PC-9 (cell line): ENCODE measurements at regions not wholly inside any gene's neighbourhood (a gene's known extent, or its start where the extent isn't known, plus 50 kb on each side); places are given as distances from the start of the nearest gene placed in this dataset.

Experiments
- BruUV-seq: library from RNA; stranded (reverse); fragments of 400-500 nt; replicated peaks from 2 replicates; lab custom pipeline; 2021; lab: Mats Ljungman, UMichigan
- CTCF ChIA-PET: fragments of 300-600 bp; sonication (Branson Sonifier 250); formaldehyde crosslinking; loops from one replicate; lab custom pipeline; 2022; ENCODE audit warnings: antibody characterized with exemption; lab: Charles Lee
- POLR2A ChIA-PET: fragments of 300-600 bp; sonication (Branson Sonifier 250); formaldehyde crosslinking; loops from one replicate; lab custom pipeline; 2022; ENCODE audit warnings: antibody characterized with exemption; ENCODE audit not compliant: unreplicated experiment; lab: Charles Lee
- DNase-seq, 2 experiments: peaks; one replicate each; pipeline versions ENCODE4 v3.0.0 to v3.0.0-alpha.2; 2015 to 2022; ENCODE audit warnings: mixed read lengths in 1 of 2
- H2AFZ ChIP-seq: fragments of 200-600 bp; sonication (generic); 2 replicates; pipeline ENCODE4 v1.8.1; 2017; ENCODE audit warnings: antibody characterized with exemption
- H3F3A ChIP-seq: fragments of 200-600 bp; sonication (generic); 2 replicates; pipeline ENCODE4 v1.8.1; 2017; ENCODE audit warnings: antibody characterized with exemption, mild to moderate bottlenecking, low read depth; ENCODE audit not compliant: insufficient read depth
- H3K27ac ChIP-seq: fragments of 200-600 bp; sonication (generic); 2 replicates; pipeline ENCODE4 v1.6.1; 2016; ENCODE audit warnings: mixed run types
- H3K27me3 ChIP-seq: fragments of 200-600 bp; sonication (generic); 2 replicates; pipeline ENCODE4 v1.6.1; 2016; ENCODE audit warnings: low read depth, mixed run types; ENCODE audit not compliant: insufficient read depth
- H3K36me3 ChIP-seq: fragments of 200-600 bp; sonication (generic); 2 replicates; pipeline ENCODE4 v1.6.1; 2016; ENCODE audit warnings: low read depth, mixed run types
- H3K4me1 ChIP-seq: fragments of 200-600 bp; sonication (generic); replicated peaks from 2 replicates; pipeline ENCODE4 v1.6.1; 2016; ENCODE audit warnings: mixed run types; ENCODE audit not compliant: insufficient read depth
- H3K4me2 ChIP-seq: fragments of 200-600 bp; sonication (generic); 2 replicates; pipeline ENCODE4 v1.6.1; 2017; ENCODE audit warnings: mixed run types
- H3K4me3 ChIP-seq: fragments of 200-600 bp; sonication (generic); 2 replicates; pipeline ENCODE4 v1.6.1; 2016; ENCODE audit warnings: mixed run types
- H3K79me2 ChIP-seq: fragments of 200-600 bp; sonication (generic); 2 replicates; pipeline ENCODE4 v1.6.1; 2017; ENCODE audit warnings: low read depth, mixed run types
- H3K9me2 ChIP-seq: fragments of 200-600 bp; sonication (generic); 2 replicates; pipeline ENCODE4 v1.8.1; 2017; ENCODE audit warnings: mild to moderate bottlenecking; ENCODE audit not compliant: insufficient read depth
- H3K9me3 ChIP-seq: fragments of 200-600 bp; sonication (generic); 2 replicates; pipeline ENCODE4 v1.8.1; 2016; ENCODE audit warnings: low read depth; ENCODE audit not compliant: insufficient read depth
- H4K20me1 ChIP-seq: fragments of 200-600 bp; sonication (generic); 2 replicates; pipeline ENCODE4 v1.8.1; 2017; ENCODE audit not compliant: insufficient read depth
- EZH2 ChIP-seq: fragments of 200-600 bp; sonication (generic); IDR thresholded peaks from 2 replicates; pipeline ENCODE4 v1.8.0; 2017; ENCODE audit warnings: antibody characterized with exemption, low read depth
- intact Hi-C: fragments of 100-400 bp; cut with micrococcal nuclease; formaldehyde crosslinking; loops from one replicate; pipeline ENCODE4 v1.10.0; 2022; ENCODE audit not compliant: unreplicated experiment
- TF ChIP-seq, protein P1 (sequence below): fragments of 200-600 bp; sonication (generic); conservative IDR thresholded peaks from 2 replicates; pipeline ENCODE4 v1.6.1; 2017; ENCODE audit warnings: mixed run types, antibody characterized with exemption, mild to moderate bottlenecking, moderate library complexity

DNA sequence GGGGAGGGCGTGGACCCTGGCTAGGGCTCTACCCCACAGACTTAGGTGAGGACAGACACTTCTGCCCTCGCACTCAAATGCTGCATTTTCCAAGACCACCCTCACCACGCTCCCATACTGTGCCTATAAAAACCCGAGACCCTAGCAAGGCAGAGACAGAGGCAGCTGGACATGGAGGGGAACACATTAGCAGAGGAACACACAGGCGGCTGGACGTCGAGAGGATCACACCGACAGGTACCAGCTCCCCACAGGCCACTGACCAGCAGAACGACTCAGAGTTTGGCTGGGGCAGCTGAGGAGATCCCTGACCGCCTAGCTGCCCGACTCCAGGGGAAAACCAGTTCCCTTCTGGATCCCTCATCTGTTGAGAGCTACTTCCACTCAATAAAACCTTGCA is 338.2 kb upstream of the SMIM30 start:
- POLR2A ChIA-PET: no interaction called here
- Histone ChIP-seq H2AFZ (no peak overlapping the region), H3F3A (no peaks in the 10 kb centered on the region), H3K79me2 (no peaks in the 10 kb centered on the region), H3K27ac (no peak overlapping the region), H3K4me2 (no peak overlapping the region), H3K9me2 (no peaks in the 10 kb centered on the region), H3K27me3 (no peaks in the 10 kb centered on the region), H3K36me3 (no peaks in the 10 kb centered on the region), H3K9me3 (no peaks in the 10 kb centered on the region), H3K4me3 (no peak overlapping the region), H3K4me1 (no peaks in the 10 kb centered on the region), H4K20me1 (no peaks in the 10 kb centered on the region)
- intact Hi-C loops: no loop called here
- TF ChIP-seq EZH2: no peak
- TF ChIP-seq, protein P1, sequence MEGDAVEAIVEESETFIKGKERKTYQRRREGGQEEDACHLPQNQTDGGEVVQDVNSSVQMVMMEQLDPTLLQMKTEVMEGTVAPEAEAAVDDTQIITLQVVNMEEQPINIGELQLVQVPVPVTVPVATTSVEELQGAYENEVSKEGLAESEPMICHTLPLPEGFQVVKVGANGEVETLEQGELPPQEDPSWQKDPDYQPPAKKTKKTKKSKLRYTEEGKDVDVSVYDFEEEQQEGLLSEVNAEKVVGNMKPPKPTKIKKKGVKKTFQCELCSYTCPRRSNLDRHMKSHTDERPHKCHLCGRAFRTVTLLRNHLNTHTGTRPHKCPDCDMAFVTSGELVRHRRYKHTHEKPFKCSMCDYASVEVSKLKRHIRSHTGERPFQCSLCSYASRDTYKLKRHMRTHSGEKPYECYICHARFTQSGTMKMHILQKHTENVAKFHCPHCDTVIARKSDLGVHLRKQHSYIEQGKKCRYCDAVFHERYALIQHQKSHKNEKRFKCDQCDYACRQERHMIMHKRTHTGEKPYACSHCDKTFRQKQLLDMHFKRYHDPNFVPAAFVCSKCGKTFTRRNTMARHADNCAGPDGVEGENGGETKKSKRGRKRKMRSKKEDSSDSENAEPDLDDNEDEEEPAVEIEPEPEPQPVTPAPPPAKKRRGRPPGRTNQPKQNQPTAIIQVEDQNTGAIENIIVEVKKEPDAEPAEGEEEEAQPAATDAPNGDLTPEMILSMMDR: no peak
- DNase-seq: no peak
- BruUV-seq: no TSS peak
- CTCF ChIA-PET: no interaction called here

DNA sequence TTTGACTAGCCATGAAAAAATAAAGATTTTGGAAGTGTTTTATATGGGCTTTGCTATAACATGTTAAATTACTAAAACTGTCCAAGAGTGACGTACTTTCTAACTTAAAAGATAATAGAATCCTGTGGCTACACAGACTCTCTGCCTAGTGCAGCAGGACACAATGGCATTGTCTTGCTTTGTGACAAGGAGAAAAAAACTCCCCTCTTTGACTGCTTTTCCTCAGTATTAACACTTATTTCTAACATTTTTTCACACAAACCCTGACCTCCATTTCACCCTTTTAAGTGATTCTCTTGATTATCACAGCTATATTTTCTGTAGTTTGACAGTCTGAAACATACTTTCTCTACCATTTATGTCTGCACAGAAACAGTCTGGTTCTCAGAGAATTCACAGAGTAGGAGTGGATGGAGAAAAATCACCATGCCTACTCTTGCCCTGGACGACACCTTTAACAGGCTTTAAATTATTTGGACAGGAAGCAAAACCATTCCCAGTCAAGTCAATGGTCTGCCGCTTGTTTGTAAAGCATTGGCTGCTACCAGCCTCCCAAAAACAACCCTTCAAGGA is 336.3 kb upstream of the SMIM30 start:
- no peaks in the 10 kb centered on the region for H3K36me3 ChIP-seq
- TF ChIP-seq EZH2: no peak
- TF ChIP-seq, protein P1: no peak
- H3K79me2 ChIP-seq: no peaks in the 10 kb centered on the region
- no peaks in the 10 kb centered on the region for H3K27me3 ChIP-seq
- no TSS peak for BruUV-seq
- no peaks in the 10 kb centered on the region for H3K9me2 ChIP-seq
- ChIA-PET CTCF (interaction anchor here (0.5 kb wide), 1 partner anchor 30 kb away, joined by 3 read pairs; no protein-coding TSS in a partner anchor), POLR2A (no interaction called here)
- H2AFZ ChIP-seq: no peak overlapping the region
- no peak for DNase-seq
- H3K27ac ChIP-seq: no peak overlapping the region
- H3K4me3 ChIP-seq: no peak overlapping the region
- no peaks in the 10 kb centered on the region for H3K4me1 ChIP-seq
- intact Hi-C loops: no loop called here
- no peaks in the 10 kb centered on the region for H3F3A ChIP-seq
- H3K9me3 ChIP-seq: no peaks in the 10 kb centered on the region
- no peak overlapping the region for H3K4me2 ChIP-seq
- H4K20me1 ChIP-seq: no peaks in the 10 kb centered on the region

DNA sequence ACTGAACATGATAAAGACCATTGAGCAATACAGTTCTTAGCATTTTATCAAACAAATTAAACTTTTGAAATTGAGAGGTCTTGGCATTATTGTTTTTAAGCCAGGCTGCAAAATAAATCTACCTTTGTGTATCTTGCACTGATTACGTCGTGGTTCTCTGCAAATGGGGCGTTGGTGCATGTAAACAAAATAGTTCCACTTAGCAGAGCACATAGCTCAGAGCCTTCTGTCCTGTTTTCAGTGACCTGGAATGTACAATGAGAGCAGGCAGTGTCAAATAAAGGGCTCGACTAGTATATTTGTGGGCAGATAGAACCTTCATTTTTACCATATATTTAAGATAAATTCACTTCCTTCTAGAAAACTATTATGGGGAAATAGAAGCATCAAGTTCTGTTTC is 333.9 kb upstream of the SMIM30 start:
- Histone ChIP-seq H2AFZ (no peak overlapping the region), H3K4me1 (no peaks in the 10 kb centered on the region), H3K79me2 (no peaks in the 10 kb centered on the region), H3K27me3 (no peaks in the 10 kb centered on the region), H3K36me3 (no peaks in the 10 kb centered on the region), H3K27ac (no peak overlapping the region), H4K20me1 (no peaks in the 10 kb centered on the region), H3K4me3 (no peak overlapping the region), H3K4me2 (no peak overlapping the region), H3K9me3 (no peaks in the 10 kb centered on the region), H3K9me2 (no peaks in the 10 kb centered on the region), H3F3A (no peaks in the 10 kb centered on the region)
- POLR2A ChIA-PET: no interaction called here
- DNase-seq: no peak
- TF ChIP-seq, protein P1: no peak
- no TSS peak for BruUV-seq
- CTCF ChIA-PET: no interaction called here
- intact Hi-C loops: no loop called here
